H1 (cell line): ENCODE measurements at regions not wholly inside any gene's neighbourhood (a gene's known extent, or its start where the extent isn't known, plus 50 kb on each side); places are given as distances from the start of the nearest gene placed in this dataset.

Experiments used
- CTCF ChIA-PET: fragments of 300-600 bp; sonication (Branson Sonifier 250); formaldehyde crosslinking; loops from one replicate; lab custom pipeline; 2021; ENCODE audit not compliant: partially characterized antibody; lab: Charles Lee
- POLR2A ChIA-PET: fragments of 300-600 bp; sonication (Branson Sonifier 250); formaldehyde crosslinking; loops from one replicate; lab custom pipeline; 2021; ENCODE audit warnings: inconsistent platforms; ENCODE audit not compliant: partially characterized antibody; lab: Charles Lee
- DNase-seq, 2 experiments: peaks; one replicate each; pipeline versions ENCODE4 v3.0.0 to v3.0.0-alpha.2; 2010 to 2022; ENCODE audit warnings: low spot score in 2 of 2, low read depth in 1 of 2, mixed read lengths in 1 of 2
- FAIRE-seq: peaks from 2 replicates; lab custom pipeline; 2011; peaks lifted over from hg19 to GRCh38; lab: Jason Lieb, UNC
- H2AFZ ChIP-seq: 2 replicates; pipeline ENCODE4 v1.8.1; 2012; ENCODE audit warnings: low read length, inconsistent platforms
- H2AK5ac ChIP-seq: 2 replicates; pipeline ENCODE4 v1.6.1; 2013; ENCODE audit warnings: low read depth, low read length
- H2BK120ac ChIP-seq: replicated peaks from 2 replicates; pipeline ENCODE3; 2013; ENCODE audit warnings: low read depth, low read length, inconsistent platforms
- H2BK12ac ChIP-seq: 2 replicates; pipeline ENCODE4 v1.6.1; 2013; ENCODE audit warnings: low read depth, low read length
- H2BK15ac ChIP-seq: 2 replicates; pipeline ENCODE4 v1.6.1; 2013; ENCODE audit warnings: low read length
- H2BK20ac ChIP-seq: 2 replicates; pipeline ENCODE4 v1.6.1; 2013; ENCODE audit warnings: low read length
- H2BK5ac ChIP-seq: 2 replicates; pipeline ENCODE4 v1.6.1; 2013; ENCODE audit warnings: low read depth, low read length
- H3K14ac ChIP-seq: 2 replicates; pipeline ENCODE4 v1.6.1; 2013; ENCODE audit warnings: inconsistent platforms; ENCODE audit not compliant: insufficient read length
- H3K18ac ChIP-seq: 2 replicates; pipeline ENCODE4 v1.6.1; 2013; ENCODE audit warnings: low read length; ENCODE audit errors: extremely low read depth
- H3K23ac ChIP-seq: 2 replicates; pipeline ENCODE4 v1.6.1; 2013; ENCODE audit warnings: inconsistent platforms; ENCODE audit not compliant: insufficient read length
- H3K23me2 ChIP-seq: 2 replicates; pipeline ENCODE4 v1.6.1; 2013; ENCODE audit warnings: low read depth, low read length
- H3K27ac ChIP-seq: 2 replicates; pipeline ENCODE4 v1.6.1; 2011; ENCODE audit warnings: low read depth, low read length, inconsistent platforms
- H3K27me3 ChIP-seq, 4 experiments: replicated peaks in 1 of 4; 1 replicate in 1 of 4; 2 replicates in 3 of 4; pipeline versions ENCODE4 v1.6.1 to v1.8.1; 2011 to 2013; ENCODE audit warnings: low read length in 3 of 4, mild to moderate bottlenecking in 3 of 4, inconsistent platforms in 2 of 4, mixed read lengths in 2 of 4, moderate library complexity in 1 of 4; ENCODE audit not compliant: control insufficient read depth in 3 of 4, insufficient read depth in 3 of 4; ENCODE audit errors: extremely low read depth in 1 of 4
- H3K36me3 ChIP-seq, 4 experiments: 2 replicates each; pipeline versions ENCODE4 v1.6.1 to v1.8.1; 2011 to 2013; ENCODE audit warnings: mild to moderate bottlenecking in 4 of 4, low read length in 3 of 4, moderate library complexity in 2 of 4, control low read depth in 1 of 4, inconsistent platforms in 1 of 4; ENCODE audit not compliant: insufficient read depth in 4 of 4, control insufficient read depth in 2 of 4
- H3K4ac ChIP-seq: replicated peaks from 2 replicates; pipeline ENCODE3; 2013; ENCODE audit warnings: low read length, low read depth, mixed read lengths, inconsistent platforms; ENCODE audit not compliant: insufficient read length
- H3K4me1 ChIP-seq, 4 experiments: replicated peaks in 1 of 4; 1 replicate in 1 of 4; 2 replicates in 3 of 4; pipeline versions ENCODE4 v1.6.1 to v1.8.1; 2011 to 2013; ENCODE audit warnings: low read length in 3 of 4, inconsistent platforms in 2 of 4, mixed read lengths in 1 of 4; ENCODE audit not compliant: insufficient read depth in 4 of 4, control insufficient read depth in 3 of 4
- H3K4me2 ChIP-seq, 2 experiments: 2 replicates each; pipeline versions ENCODE4 v1.6.1 to v1.8.1; 2011 to 2013; ENCODE audit warnings: low read depth in 2 of 2, low read length in 2 of 2, control low read depth in 1 of 2, inconsistent platforms in 1 of 2, mild to moderate bottlenecking in 1 of 2; ENCODE audit not compliant: insufficient read depth in 1 of 2
- H3K4me3 ChIP-seq, 4 experiments: fragments of 200-600, 300-600 bp in 1 of 4; sonication (generic), shearing (Covaris generic), sonication (Bioruptor Twin) in 1 of 4; 2 replicates each; pipeline versions ENCODE4 v1.5.1 to v1.8.1; 2011 to 2016; ENCODE audit warnings: low read length in 4 of 4, low read depth in 3 of 4, control low read depth in 2 of 4, inconsistent platforms in 2 of 4, mild to moderate bottlenecking in 2 of 4, mixed read lengths in 1 of 4, moderate library complexity in 1 of 4; ENCODE audit not compliant: insufficient read depth in 2 of 4; ENCODE audit errors: extremely low read depth in 1 of 4
- H3K56ac ChIP-seq: replicated peaks from 2 replicates; pipeline ENCODE3; 2013; ENCODE audit warnings: low read depth, mild to moderate bottlenecking, mixed read lengths, low read length, inconsistent platforms; ENCODE audit not compliant: insufficient read length
- H3K79me1 ChIP-seq: 2 replicates; pipeline ENCODE4 v1.6.1; 2013; ENCODE audit warnings: low read depth, low read length, control low read depth
- H3K79me2 ChIP-seq, 2 experiments: 2 replicates each; pipeline versions ENCODE4 v1.6.1 to v1.8.1; 2012 to 2013; ENCODE audit warnings: low read length in 2 of 2, mild to moderate bottlenecking in 2 of 2, inconsistent platforms in 1 of 2; ENCODE audit not compliant: insufficient read depth in 2 of 2, control insufficient read depth in 1 of 2
- H3K9ac ChIP-seq, 4 experiments: replicated peaks in 1 of 4; 1 replicate in 1 of 4; 2 replicates in 3 of 4; pipeline versions ENCODE4 v1.6.1 to v1.8.1; 2011 to 2013; ENCODE audit warnings: low read depth in 3 of 4, low read length in 3 of 4, control low read depth in 2 of 4, mild to moderate bottlenecking in 2 of 4, moderate library complexity in 2 of 4, inconsistent platforms in 1 of 4; ENCODE audit errors: extremely low read depth in 1 of 4
- H3K9me3 ChIP-seq, 2 experiments: 2 replicates each; pipeline versions ENCODE4 v1.6.1 to v1.8.1; 2012 to 2013; ENCODE audit warnings: mild to moderate bottlenecking in 2 of 2, moderate library complexity in 2 of 2, control low read depth in 1 of 2, inconsistent platforms in 1 of 2, low read depth in 1 of 2, low read length in 1 of 2, mixed read lengths in 1 of 2; ENCODE audit not compliant: insufficient read depth in 2 of 2
- H4K20me1 ChIP-seq, 2 experiments: replicated peaks in 1 of 2; 2 replicates each; pipeline versions ENCODE3 to v1.8.1; 2011 to 2013; ENCODE audit warnings: inconsistent platforms in 2 of 2, low read length in 2 of 2, mild to moderate bottlenecking in 1 of 2; ENCODE audit not compliant: insufficient read depth in 2 of 2, control insufficient read depth in 1 of 2
- H4K5ac ChIP-seq: 2 replicates; pipeline ENCODE4 v1.6.1; 2013; ENCODE audit warnings: low read length, low read depth, mixed read lengths, inconsistent platforms; ENCODE audit not compliant: insufficient read length
- H4K8ac ChIP-seq: 2 replicates; pipeline ENCODE4 v1.8.0; 2013; ENCODE audit warnings: mild to moderate bottlenecking, moderate library complexity, low read length, inconsistent platforms; ENCODE audit not compliant: insufficient read depth; ENCODE audit errors: extremely low read depth
- H4K91ac ChIP-seq: replicated peaks from 2 replicates; pipeline ENCODE3; 2013; ENCODE audit warnings: low read length, mixed read lengths, inconsistent platforms; ENCODE audit not compliant: insufficient read length
- ASH2L ChIP-seq: fragments of 200-600, 300-600 bp; sonication (generic); IDR thresholded peaks from one replicate; pipeline ENCODE4 v1.7.1; 2017; ENCODE audit warnings: low read length
- ATF2 ChIP-seq: IDR thresholded peaks from 2 replicates; pipeline ENCODE4 v1.6.1; 2012; ENCODE audit warnings: low read length, inconsistent platforms
- BACH1 ChIP-seq: IDR thresholded peaks from 2 replicates; pipeline ENCODE4 v1.6.1; 2012; ENCODE audit warnings: low read length, improper control_type of control experiment
- CTCF ChIP-seq, 3 experiments: IDR thresholded peaks; 1 replicate in 2 of 3; 2 replicates in 1 of 3; pipeline versions ENCODE4 v1.5.1 to v1.6.1; 2011; ENCODE audit warnings: low read length in 3 of 3, mild to moderate bottlenecking in 3 of 3, inconsistent platforms in 2 of 3, low read depth in 1 of 3, moderate library complexity in 1 of 3; ENCODE audit not compliant: insufficient read depth in 1 of 3; ENCODE audit errors: control extremely low read depth in 1 of 3
- KDM4A ChIP-seq: IDR thresholded peaks from one replicate; pipeline ENCODE4 v1.7.1; 2012; ENCODE audit warnings: low read depth, mild to moderate bottlenecking, moderate library complexity, low read length, inconsistent platforms; ENCODE audit not compliant: severe bottlenecking
- MAFK ChIP-seq: IDR thresholded peaks from 2 replicates; pipeline ENCODE4 v1.6.1; 2012; ENCODE audit warnings: low read depth, mild to moderate bottlenecking, improper control_type of control experiment, low read length
- NRF1 ChIP-seq: IDR thresholded peaks from 2 replicates; pipeline ENCODE4 v1.6.1; 2011; ENCODE audit warnings: mild to moderate bottlenecking, low read depth, low read length, improper control_type of control experiment
- POLR2AphosphoS5 ChIP-seq: IDR thresholded peaks from 2 replicates; pipeline ENCODE4 v1.6.1; 2011; ENCODE audit warnings: low read depth, low read length
- RNF2 ChIP-seq: fragments of 200-900, 300-1000 bp; sonication (generic); IDR thresholded peaks from 2 replicates; pipeline ENCODE4 v1.7.1; 2016; ENCODE audit warnings: borderline replicate concordance, low read depth, mild to moderate bottlenecking, antibody characterized with exemption, low read length; ENCODE audit not compliant: poor library complexity, severe bottlenecking; ENCODE audit errors: missing control alignments
- SRF ChIP-seq: IDR thresholded peaks from 2 replicates; pipeline ENCODE4 v1.6.1; 2011; ENCODE audit warnings: mild to moderate bottlenecking, low read depth, low read length, moderate library complexity
- ZNF274 ChIP-seq: IDR thresholded peaks from 2 replicates; pipeline ENCODE4 v1.7.0; 2012; ENCODE audit warnings: low read length, borderline replicate concordance; ENCODE audit errors: extremely low read depth
- WGBS, 2 experiments: shearing (Covaris generic) in 1 of 2; methylation state at CpG; one replicate each; pipeline versions ENCODE4 v1.1.6 to v1.1.7; 2013 to 2015; ENCODE audit warnings: low lambda C conversion rate in 2 of 2, mixed read lengths in 2 of 2, inconsistent platforms in 1 of 2, low coverage in 1 of 2, missing lambda C conversion rate in 1 of 2; ENCODE audit not compliant: insufficient replicate concordance in 2 of 2, insufficient coverage in 1 of 2, insufficient read length in 1 of 2; ENCODE audit errors: extremely low coverage in 1 of 2, missing lambda C conversion rate in 1 of 2; 5-methylcytosine and 5-hydroxymethylcytosine counted together

GRCh38 chr4:63663870-63664269 lies 745.4 kb downstream of the TECRL start:
- Histone ChIP-seq H2BK12ac (no peak overlapping the region), H3K4me2 (no peak overlapping the region), H2AFZ (no peak overlapping the region), H3K79me2 (no peaks in the 10 kb centered on the region), H3K79me1 (no peaks in the 10 kb centered on the region), H3K36me3 (no peaks in the 10 kb centered on the region), H3K4me3 (no peak overlapping the region), H2BK120ac (no peak overlapping the region), H3K4ac (no peak overlapping the region), H2BK5ac (no peak overlapping the region), H3K23ac (no peak overlapping the region), H4K20me1 (no peaks in the 10 kb centered on the region), H3K56ac (no peak overlapping the region), H3K27me3 (no peaks in the 10 kb centered on the region), H3K9me3 (no peaks in the 10 kb centered on the region), H4K8ac (no peak overlapping the region), H4K5ac (no peak overlapping the region), H2AK5ac (no peak overlapping the region), H3K9ac (no peak overlapping the region), H3K14ac (no peak overlapping the region), H2BK15ac (no peak overlapping the region), H2BK20ac (no peak overlapping the region), H4K91ac (no peak overlapping the region), H3K23me2 (no peaks in the 10 kb centered on the region), H3K18ac (no peak overlapping the region), H3K4me1 (no peaks in the 10 kb centered on the region), H3K27ac (no peak overlapping the region)
- WGBS, 2 experiments, result 94% methylated on average over 2 of the region's 2 CpGs; no CpG with 5 or more reads in 1 of the 2 experiments
- DNase-seq (no peak), FAIRE-seq (no peak)
- CTCF ChIA-PET, result no interaction called here
- POLR2A ChIA-PET, result no interaction called here
- TF ChIP-seq CTCF (IDR thresholded peaks at IDR 0.05; ENCODE audit: control extremely low read depth in 1 of 3, insufficient read depth in 1 of 3, low read depth in 1 of 3, low read length in 3 of 3) (no peak), POLR2AphosphoS5 (no peak), SRF (no peak), NRF1 (no peak), ASH2L (no peak), KDM4A (no peak), RNF2 (no peak), BACH1 (no peak), ZNF274 (no peak), ATF2 (no peak), MAFK (no peak)
